ENCODE measurements at regions not wholly inside any gene's neighbourhood (a gene's known extent, or its start where the extent isn't known, plus 50 kb on each side); places are given as distances from the start of the nearest gene placed in this dataset.

- Mint-ChIP-seq H3K4me3 (no peak overlapping the region), H3K27me3 (peaks cover 9% of the 10 kb centered on the region in 2 donors), H3K4me1 (ENCODE audit: low read depth in 2 of 2) (no peaks in the 10 kb centered on the region), H3K36me3 (no peaks in the 10 kb centered on the region), H3K9me3 (no peaks in the 10 kb centered on the region), H3K27ac (no peak overlapping the region)
- ATAC-seq, result no peak
- DNase-seq (ENCODE audit: low spot score), result no peak
Observed at GRCh38 chr13:111913761-111914140, 153.2 kb upstream of the SOX1 start.

- no peak for DNase-seq (ENCODE audit: low spot score)
- Mint-ChIP-seq H3K27me3 (peaks cover 9% of the 10 kb centered on the region in 2 donors), H3K4me3 (no peak overlapping the region), H3K36me3 (no peaks in the 10 kb centered on the region), H3K4me1 (ENCODE audit: low read depth in 2 of 2) (no peaks in the 10 kb centered on the region), H3K9me3 (no peaks in the 10 kb centered on the region), H3K27ac (no peak overlapping the region)
- no peak for ATAC-seq
Observed at GRCh38 chr13:111914241-111915103, 152.5 kb upstream of the SOX1 start.

- Mint-ChIP-seq H3K36me3 (no peaks in the 10 kb centered on the region), H3K27me3 (peaks cover 9% of the 10 kb centered on the region in 2 donors), H3K9me3 (no peaks in the 10 kb centered on the region), H3K27ac (no peak overlapping the region), H3K4me3 (no peak overlapping the region), H3K4me1 (ENCODE audit: low read depth in 2 of 2) (no peaks in the 10 kb centered on the region)
- no peak for ATAC-seq
- no peak for DNase-seq (ENCODE audit: low spot score)
Observed at GRCh38 chr13:111915104-111915551, 151.8 kb upstream of the SOX1 start.

- no peaks in the 10 kb centered on the region for H3K9me3 Mint-ChIP-seq
- DNase-seq (ENCODE audit: low spot score) (no peak), ATAC-seq (no peak)
- no peak overlapping the region for H3K27ac Mint-ChIP-seq
- no peaks in the 10 kb centered on the region for H3K36me3 Mint-ChIP-seq
- no peaks in the 10 kb centered on the region for H3K4me1 Mint-ChIP-seq (ENCODE audit: low read depth in 2 of 2)
- peaks cover 13 to 16% of the 10 kb centered on the region in 2 donors for H3K27me3 Mint-ChIP-seq
- H3K4me3 Mint-ChIP-seq, result no peak overlapping the region
Observed at GRCh38 chr13:111916201-111916600, 150.7 kb upstream of the SOX1 start.

- no peaks in the 10 kb centered on the region for H3K4me1 Mint-ChIP-seq (ENCODE audit: low read depth in 2 of 2)
- no peak overlapping the region for H3K27ac Mint-ChIP-seq
- no peaks in the 10 kb centered on the region for H3K9me3 Mint-ChIP-seq
- no peak overlapping the region for H3K4me3 Mint-ChIP-seq
- H3K36me3 Mint-ChIP-seq, result no peaks in the 10 kb centered on the region
- DNase-seq (ENCODE audit: low spot score) (no peak), ATAC-seq (no peak)
- H3K27me3 Mint-ChIP-seq, result peaks cover 13 to 16% of the 10 kb centered on the region in 2 donors
Observed at GRCh38 chr13:111917086-111917485, 149.9 kb upstream of the SOX1 start.

- ATAC-seq (no peak), DNase-seq (ENCODE audit: low spot score) (no peak)
- no peak overlapping the region for H3K27ac Mint-ChIP-seq
- peaks cover 13 to 16% of the 10 kb centered on the region in 2 donors for H3K27me3 Mint-ChIP-seq
- no peaks in the 10 kb centered on the region for H3K4me1 Mint-ChIP-seq (ENCODE audit: low read depth in 2 of 2)
- H3K4me3 Mint-ChIP-seq, result no peak overlapping the region
- no peaks in the 10 kb centered on the region for H3K9me3 Mint-ChIP-seq
- H3K36me3 Mint-ChIP-seq, result no peaks in the 10 kb centered on the region
Observed at GRCh38 chr13:111917901-111918300, 149.0 kb upstream of the SOX1 start.

GRCh38 chr13:111919286-111919685 is 147.7 kb upstream of the SOX1 start:
- Mint-ChIP-seq H3K27ac (no peak overlapping the region), H3K4me3 (no peak overlapping the region), H3K4me1 (ENCODE audit: low read depth in 2 of 2) (no peaks in the 10 kb centered on the region), H3K9me3 (no peaks in the 10 kb centered on the region), H3K36me3 (no peaks in the 10 kb centered on the region), H3K27me3 (peaks cover 13 to 16% of the 10 kb centered on the region in 2 donors)
- DNase-seq (ENCODE audit: low spot score), result no peak
- ATAC-seq, result no peak

DNA sequence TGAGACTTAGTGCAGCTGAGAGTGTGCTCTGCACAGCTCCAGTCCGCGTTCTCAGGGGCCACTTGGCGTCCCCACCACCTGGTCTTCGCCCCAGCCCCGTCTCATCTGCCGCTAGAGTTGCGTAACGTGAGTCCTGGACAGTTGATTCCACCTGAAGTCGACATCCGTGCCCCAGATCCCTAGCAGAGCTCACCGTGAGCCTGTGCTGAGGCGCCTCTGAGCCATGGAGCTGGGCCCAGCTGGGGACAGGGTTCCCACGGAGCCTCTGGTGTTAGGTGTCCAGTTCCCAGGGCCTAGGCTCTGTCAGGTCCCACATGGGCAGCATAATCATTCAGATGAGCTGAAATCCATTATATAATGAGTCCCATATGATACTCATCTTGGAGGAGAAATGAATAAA is 147.1 kb upstream of the SOX1 start:
- H3K27ac Mint-ChIP-seq, result no peak overlapping the region
- H3K27me3 Mint-ChIP-seq, result peaks cover 13 to 16% of the 10 kb centered on the region in 2 donors
- DNase-seq (ENCODE audit: low spot score), result no peak
- no peaks in the 10 kb centered on the region for H3K4me1 Mint-ChIP-seq (ENCODE audit: low read depth in 2 of 2)
- H3K36me3 Mint-ChIP-seq, result no peaks in the 10 kb centered on the region
- no peak for ATAC-seq
- H3K9me3 Mint-ChIP-seq, result no peaks in the 10 kb centered on the region
- H3K4me3 Mint-ChIP-seq, result no peak overlapping the region

- Mint-ChIP-seq H3K4me1 (ENCODE audit: low read depth in 2 of 2) (no peaks in the 10 kb centered on the region), H3K9me3 (no peaks in the 10 kb centered on the region), H3K27ac (no peak overlapping the region), H3K4me3 (no peak overlapping the region), H3K36me3 (no peaks in the 10 kb centered on the region), H3K27me3 (peaks cover 13 to 16% of the 10 kb centered on the region in 2 donors)
- DNase-seq (ENCODE audit: low spot score) (no peak), ATAC-seq (no peak)
Observed at GRCh38 chr13:111920306-111920931, 146.5 kb upstream of the SOX1 start.

- H3K36me3 Mint-ChIP-seq, result no peaks in the 10 kb centered on the region
- no peak overlapping the region for H3K27ac Mint-ChIP-seq
- no peaks in the 10 kb centered on the region for H3K9me3 Mint-ChIP-seq
- no peak overlapping the region for H3K4me3 Mint-ChIP-seq
- no peaks in the 10 kb centered on the region for H3K4me1 Mint-ChIP-seq (ENCODE audit: low read depth in 2 of 2)
- H3K27me3 Mint-ChIP-seq, result peaks cover 13 to 16% of the 10 kb centered on the region in 2 donors
- no peak for DNase-seq (ENCODE audit: low spot score)
- ATAC-seq, result no peak
Observed at GRCh38 chr13:111920932-111921705, 145.8 kb upstream of the SOX1 start.

GRCh38 chr13:111922086-111922485 is 144.9 kb upstream of the SOX1 start:
- no peak overlapping the region for H3K27ac Mint-ChIP-seq
- no peak for ATAC-seq

GRCh38 chr13:111923439-111923838 is 143.5 kb upstream of the SOX1 start:
- Mint-ChIP-seq H3K4me3 (no peak overlapping the region), H3K27ac (no peak overlapping the region), H3K36me3 (no peaks in the 10 kb centered on the region), H3K9me3 (no peaks in the 10 kb centered on the region), H3K27me3 (peaks cover 5 to 7% of the 10 kb centered on the region in 2 donors), H3K4me1 (ENCODE audit: low read depth in 2 of 2) (no peaks in the 10 kb centered on the region)
- ATAC-seq (no peak), DNase-seq (ENCODE audit: low spot score) (no peak)

More at GRCh38 chr13:111922086-111922485, 144.9 kb upstream of the SOX1 start:
- H3K4me3 Mint-ChIP-seq, result no peak overlapping the region
- H3K9me3 Mint-ChIP-seq, result no peaks in the 10 kb centered on the region
- H3K36me3 Mint-ChIP-seq, result no peaks in the 10 kb centered on the region
- no peak for DNase-seq (ENCODE audit: low spot score)
- H3K27me3 Mint-ChIP-seq, result peaks cover 13 to 16% of the 10 kb centered on the region in 2 donors
- H3K4me1 Mint-ChIP-seq (ENCODE audit: low read depth in 2 of 2), result no peaks in the 10 kb centered on the region

- DNase-seq (ENCODE audit: low spot score), result no peak
- no peaks in the 10 kb centered on the region for H3K36me3 Mint-ChIP-seq
- no peaks in the 10 kb centered on the region for H3K4me1 Mint-ChIP-seq (ENCODE audit: low read depth in 2 of 2)
- H3K9me3 Mint-ChIP-seq, result no peaks in the 10 kb centered on the region
- ATAC-seq, result no peak
- H3K4me3 Mint-ChIP-seq, result no peak overlapping the region
- H3K27ac Mint-ChIP-seq, result no peak overlapping the region
- peaks cover 4 to 7% of the 10 kb centered on the region in 2 donors for H3K27me3 Mint-ChIP-seq
Observed at GRCh38 chr13:111923991-111924677, 142.8 kb upstream of the SOX1 start.
